SK-N-SH treated with all-trans-retinoic acid at 6 μM for 48 hours (cell line): ENCODE measurements at regions not wholly inside any gene's neighbourhood (a gene's known extent, or its start where the extent isn't known, plus 50 kb on each side); places are given as distances from the start of the nearest gene placed in this dataset.

Source experiments
- ATAC-seq: fragments of 200-7000 bp; cut with Tn5 transposase; 3 replicates; pipeline ENCODE4 v1.9.1; 2020; ENCODE audit warnings: mild to moderate bottlenecking, moderate library complexity
- ARNTL ChIP-seq: fragments of 450-650 bp; formaldehyde crosslinking; IDR thresholded peaks from 2 replicates; pipeline ENCODE4 v1.5.0; 2020; ENCODE audit warnings: low read depth, mild to moderate bottlenecking, moderate library complexity, borderline replicate concordance
- CREB5 ChIP-seq: fragments of 250-450 bp; sonication (Bioruptor Pico); IDR thresholded peaks from 2 replicates; pipeline ENCODE4 v1.5.1; 2020; ENCODE audit warnings: low read depth, mild to moderate bottlenecking, moderate library complexity
- CSDC2 ChIP-seq: fragments of 250-450 bp; sonication (Bioruptor Pico); IDR thresholded peaks from 2 replicates; pipeline ENCODE4 v1.5.0; 2020; ENCODE audit warnings: mild to moderate bottlenecking, moderate library complexity
- CSRNP3 ChIP-seq: fragments of 250-450 bp; sonication (Bioruptor Pico); IDR thresholded peaks from 2 replicates; pipeline ENCODE4 v1.5.1; 2021; ENCODE audit warnings: mild to moderate bottlenecking, moderate library complexity
- ESRRG ChIP-seq: fragments of 250-450 bp; sonication (Bioruptor Pico); IDR thresholded peaks from 2 replicates; pipeline ENCODE4 v1.6.1; 2021; ENCODE audit warnings: mild to moderate bottlenecking
- GLIS3 ChIP-seq: fragments of 250-450 bp; sonication (Bioruptor Pico); IDR thresholded peaks from 2 replicates; pipeline ENCODE4 v1.5.0; 2020; ENCODE audit warnings: mild to moderate bottlenecking, moderate library complexity
- ISL1 ChIP-seq: fragments of 250-450 bp; sonication (Bioruptor Pico); IDR thresholded peaks from 2 replicates; pipeline ENCODE4 v2.1.2; 2022; ENCODE audit warnings: mild to moderate bottlenecking, moderate library complexity
- PATZ1 ChIP-seq: fragments of 250-450 bp; sonication (Bioruptor Pico); IDR thresholded peaks from 2 replicates; pipeline ENCODE4 v1.8.0; 2020; ENCODE audit warnings: mild to moderate bottlenecking, moderate library complexity, borderline replicate concordance
- PPARA ChIP-seq: fragments of 250-450 bp; sonication (Bioruptor Pico); IDR thresholded peaks from 2 replicates; pipeline ENCODE4 v1.5.0; 2020; ENCODE audit warnings: mild to moderate bottlenecking, borderline replicate concordance
- SNAI2 ChIP-seq: fragments of 250-450 bp; sonication (Bioruptor Pico); IDR thresholded peaks from 2 replicates; pipeline ENCODE4 v1.5.0; 2020; ENCODE audit warnings: mild to moderate bottlenecking, moderate library complexity
- TCF4 ChIP-seq: fragments of 250-450 bp; sonication (Bioruptor Pico); IDR thresholded peaks from 2 replicates; pipeline ENCODE4 v1.8.0; 2021; ENCODE audit warnings: mild to moderate bottlenecking, moderate library complexity, borderline replicate concordance
- TSHZ2 ChIP-seq: fragments of 250-450 bp; sonication (Bioruptor Pico); IDR thresholded peaks from 2 replicates; pipeline ENCODE4 v1.5.0; 2020; ENCODE audit warnings: mild to moderate bottlenecking, moderate library complexity
- ZC3H10 ChIP-seq: fragments of 250-450 bp; sonication (Bioruptor Pico); IDR thresholded peaks from 2 replicates; pipeline ENCODE4 v1.5.1; 2021; ENCODE audit warnings: mild to moderate bottlenecking, moderate library complexity
- ZFP3 ChIP-seq: fragments of 250-450 bp; sonication (Bioruptor Pico); IDR thresholded peaks from 2 replicates; pipeline ENCODE4 v1.5.0; 2020; ENCODE audit warnings: mild to moderate bottlenecking, moderate library complexity
- ZFP30 ChIP-seq: fragments of 450-650 bp; formaldehyde crosslinking; IDR thresholded peaks from 2 replicates; pipeline ENCODE4 v1.5.0; 2022; ENCODE audit warnings: mild to moderate bottlenecking, moderate library complexity
- ZNF70 ChIP-seq: fragments of 450-650 bp; formaldehyde crosslinking; IDR thresholded peaks from 2 replicates; pipeline ENCODE4 v1.5.0; 2020; ENCODE audit warnings: mild to moderate bottlenecking, moderate library complexity
- ZNF8 ChIP-seq: fragments of 450-650 bp; formaldehyde crosslinking; IDR thresholded peaks from 2 replicates; pipeline ENCODE4 v1.5.0; 2020; ENCODE audit warnings: mild to moderate bottlenecking, moderate library complexity
- TF ChIP-seq, protein P1 (sequence below): fragments of 250-450 bp; sonication (Bioruptor Pico); IDR thresholded peaks from 2 replicates; pipeline ENCODE4 v1.8.0; 2021; ENCODE audit warnings: low read depth, mild to moderate bottlenecking, moderate library complexity, borderline replicate concordance

DNA sequence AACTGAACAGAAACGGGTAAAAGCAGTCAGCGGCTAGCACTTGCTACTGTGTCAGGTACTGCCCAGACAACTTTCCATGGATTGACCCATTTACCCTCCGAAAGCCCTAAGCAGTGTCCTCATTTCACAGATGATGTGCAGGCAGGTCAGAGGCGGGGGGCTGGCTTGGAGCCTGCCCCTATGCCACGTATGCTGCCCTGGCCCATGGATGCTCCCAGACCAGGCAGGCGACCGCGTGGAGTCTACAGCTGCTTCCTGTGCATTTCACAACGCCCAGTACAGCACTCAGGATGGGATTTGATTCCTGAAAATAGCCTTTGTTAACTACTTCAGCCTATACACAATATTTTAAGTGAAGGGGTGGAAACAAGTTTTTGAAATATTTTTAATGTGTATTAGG, 202.9 kb downstream of the NXNL2 start:
- no peak for ATAC-seq
- no peak for TF ChIP-seq PPARA
- no peak for TF ChIP-seq ZC3H10
- TF ChIP-seq, protein P1, sequence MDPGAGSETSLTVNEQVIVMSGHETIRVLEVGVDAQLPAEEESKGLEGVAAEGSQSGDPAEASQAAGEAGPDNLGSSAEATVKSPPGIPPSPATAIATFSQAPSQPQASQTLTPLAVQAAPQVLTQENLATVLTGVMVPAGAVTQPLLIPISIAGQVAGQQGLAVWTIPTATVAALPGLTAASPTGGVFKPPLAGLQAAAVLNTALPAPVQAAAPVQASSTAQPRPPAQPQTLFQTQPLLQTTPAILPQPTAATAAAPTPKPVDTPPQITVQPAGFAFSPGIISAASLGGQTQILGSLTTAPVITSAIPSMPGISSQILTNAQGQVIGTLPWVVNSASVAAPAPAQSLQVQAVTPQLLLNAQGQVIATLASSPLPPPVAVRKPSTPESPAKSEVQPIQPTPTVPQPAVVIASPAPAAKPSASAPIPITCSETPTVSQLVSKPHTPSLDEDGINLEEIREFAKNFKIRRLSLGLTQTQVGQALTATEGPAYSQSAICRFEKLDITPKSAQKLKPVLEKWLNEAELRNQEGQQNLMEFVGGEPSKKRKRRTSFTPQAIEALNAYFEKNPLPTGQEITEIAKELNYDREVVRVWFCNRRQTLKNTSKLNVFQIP (CRISPR knock-in tag) = no peak
- no peak for TF ChIP-seq PATZ1
- TF ChIP-seq CSRNP3 (CRISPR knock-in tag) = no peak
- TF ChIP-seq ZNF70 = no peak
- no peak for TF ChIP-seq GLIS3 (CRISPR knock-in tag)
- TF ChIP-seq ARNTL (CRISPR knock-in tag) = no peak
- TF ChIP-seq CREB5 (CRISPR knock-in tag) = no peak
- no peak for TF ChIP-seq ZFP30 (CRISPR knock-in tag)
- no peak for TF ChIP-seq CSDC2 (CRISPR knock-in tag)
- TF ChIP-seq, all 23 proteins: peak for 0

DNA sequence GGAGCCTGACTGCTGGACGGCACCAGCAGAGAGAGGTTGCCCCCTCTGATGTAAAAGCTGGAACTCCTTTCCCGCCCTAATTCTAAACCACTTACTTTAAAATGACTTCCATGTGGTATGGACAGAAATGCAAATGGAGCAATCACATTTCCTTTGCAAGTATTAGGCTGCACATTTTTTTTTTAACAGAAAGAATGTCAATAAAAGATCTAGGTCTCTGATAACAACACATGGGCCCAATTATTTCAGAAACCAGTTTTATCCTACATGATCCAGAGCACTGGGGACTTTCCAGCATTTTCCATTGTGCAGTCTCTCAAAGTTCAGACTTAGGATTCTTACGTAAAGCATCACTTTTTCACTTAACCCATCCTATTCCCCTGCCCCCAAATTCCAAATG, 203.7 kb downstream of the NXNL2 start:
- TF ChIP-seq CSRNP3 (CRISPR knock-in tag) = 0 out of 2 replicates have a peak, but pooled peaks have one; percentile 8
- TF ChIP-seq ISL1 (CRISPR knock-in tag) = peak; percentile 28; the same call in 1 of the 2 replicates
- TF ChIP-seq SNAI2 (CRISPR knock-in tag) = peak; percentile 71; the same call in 1 of the 2 replicates
- TF ChIP-seq TCF4 (CRISPR knock-in tag) = peak; percentile 69
- no peak for TF ChIP-seq ZFP3
- peak; percentile 62 for ATAC-seq

GRCh38 chr9:88739373-88739772, 204.4 kb downstream of the NXNL2 start:
- ATAC-seq = no peak
- TF ChIP-seq TCF4 (CRISPR knock-in tag) (peak; percentile 59), TSHZ2 (peak; percentile 35; the same call in 1 of the 2 replicates), ZNF8 (no peak), PATZ1 (no peak), ESRRG (CRISPR knock-in tag) (no peak), SNAI2 (CRISPR knock-in tag) (0 out of 2 replicates have a peak, but pooled peaks have one; percentile 68)
- TF ChIP-seq, all 23 proteins: peak for 3
